Gastroesophageal sphincter (tissue), 3 donors: ENCODE measurements at regions not wholly inside any gene's neighbourhood (a gene's known extent, or its start where the extent isn't known, plus 50 kb on each side); places are given as distances from the start of the nearest gene placed in this dataset.

Source experiments
- POLR2A ChIP-seq, 2 donors: fragments of 450-650 bp; IDR thresholded peaks; one replicate each; pipeline ENCODE4 v1.6.1; 2017; ENCODE audit warnings: antibody characterized with exemption in 2 of 2, mild to moderate bottlenecking in 2 of 2, moderate library complexity in 1 of 2
- POLR2AphosphoS5 ChIP-seq: sonication (generic); formaldehyde crosslinking; IDR thresholded peaks from one replicate; pipeline ENCODE4 v1.6.1; 2017; ENCODE audit warnings: antibody characterized with exemption
- TF ChIP-seq, protein P1 (sequence below), 4 experiments: fragments of 200-600 bp in 2 of 4; fragments of 450-650 bp in 2 of 4; sonication (generic) in 1 of 4; IDR thresholded peaks; one replicate each; pipeline ENCODE4 v1.5.1; 2017 to 2019; ENCODE audit warnings: antibody characterized with exemption in 4 of 4, mild to moderate bottlenecking in 2 of 4, moderate library complexity in 2 of 4

DNA sequence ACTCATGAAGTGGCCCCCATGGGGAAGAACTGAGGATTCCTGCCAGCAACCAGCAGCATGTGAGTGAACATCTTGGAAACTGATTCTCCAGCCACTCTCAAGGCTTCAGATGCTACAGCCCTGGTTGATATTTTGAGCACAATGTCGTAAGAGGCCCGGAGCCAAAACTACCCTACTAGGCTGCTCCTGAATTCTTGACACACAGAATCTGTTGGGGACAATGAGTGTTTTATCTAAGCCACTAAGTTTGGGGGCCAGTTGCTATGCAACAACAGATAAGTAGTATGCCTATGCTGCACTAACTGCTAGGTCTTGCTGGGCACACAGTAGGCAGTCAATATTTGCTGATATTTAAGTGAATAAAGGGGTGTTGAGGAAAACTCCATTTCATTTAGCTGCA, 89.9 kb upstream of the CHL1 start:
- TF ChIP-seq, protein P1, sequence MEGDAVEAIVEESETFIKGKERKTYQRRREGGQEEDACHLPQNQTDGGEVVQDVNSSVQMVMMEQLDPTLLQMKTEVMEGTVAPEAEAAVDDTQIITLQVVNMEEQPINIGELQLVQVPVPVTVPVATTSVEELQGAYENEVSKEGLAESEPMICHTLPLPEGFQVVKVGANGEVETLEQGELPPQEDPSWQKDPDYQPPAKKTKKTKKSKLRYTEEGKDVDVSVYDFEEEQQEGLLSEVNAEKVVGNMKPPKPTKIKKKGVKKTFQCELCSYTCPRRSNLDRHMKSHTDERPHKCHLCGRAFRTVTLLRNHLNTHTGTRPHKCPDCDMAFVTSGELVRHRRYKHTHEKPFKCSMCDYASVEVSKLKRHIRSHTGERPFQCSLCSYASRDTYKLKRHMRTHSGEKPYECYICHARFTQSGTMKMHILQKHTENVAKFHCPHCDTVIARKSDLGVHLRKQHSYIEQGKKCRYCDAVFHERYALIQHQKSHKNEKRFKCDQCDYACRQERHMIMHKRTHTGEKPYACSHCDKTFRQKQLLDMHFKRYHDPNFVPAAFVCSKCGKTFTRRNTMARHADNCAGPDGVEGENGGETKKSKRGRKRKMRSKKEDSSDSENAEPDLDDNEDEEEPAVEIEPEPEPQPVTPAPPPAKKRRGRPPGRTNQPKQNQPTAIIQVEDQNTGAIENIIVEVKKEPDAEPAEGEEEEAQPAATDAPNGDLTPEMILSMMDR (IDR thresholded peaks at IDR 0.05), result no peak
- no peak for TF ChIP-seq POLR2A (IDR thresholded peaks at IDR 0.05)
- no peak for TF ChIP-seq POLR2AphosphoS5
